GM18861 (cell line): ENCODE measurements at regions not wholly inside any gene's neighbourhood (a gene's known extent, or its start where the extent isn't known, plus 50 kb on each side); places are given as distances from the start of the nearest gene placed in this dataset.

ENCODE experiments used
- ATAC-seq: cut with Tn5 transposase; IDR thresholded peaks from one replicate; pipeline ENCODE4 v1.9.1; 2021; ENCODE audit not compliant: unreplicated experiment

DNA sequence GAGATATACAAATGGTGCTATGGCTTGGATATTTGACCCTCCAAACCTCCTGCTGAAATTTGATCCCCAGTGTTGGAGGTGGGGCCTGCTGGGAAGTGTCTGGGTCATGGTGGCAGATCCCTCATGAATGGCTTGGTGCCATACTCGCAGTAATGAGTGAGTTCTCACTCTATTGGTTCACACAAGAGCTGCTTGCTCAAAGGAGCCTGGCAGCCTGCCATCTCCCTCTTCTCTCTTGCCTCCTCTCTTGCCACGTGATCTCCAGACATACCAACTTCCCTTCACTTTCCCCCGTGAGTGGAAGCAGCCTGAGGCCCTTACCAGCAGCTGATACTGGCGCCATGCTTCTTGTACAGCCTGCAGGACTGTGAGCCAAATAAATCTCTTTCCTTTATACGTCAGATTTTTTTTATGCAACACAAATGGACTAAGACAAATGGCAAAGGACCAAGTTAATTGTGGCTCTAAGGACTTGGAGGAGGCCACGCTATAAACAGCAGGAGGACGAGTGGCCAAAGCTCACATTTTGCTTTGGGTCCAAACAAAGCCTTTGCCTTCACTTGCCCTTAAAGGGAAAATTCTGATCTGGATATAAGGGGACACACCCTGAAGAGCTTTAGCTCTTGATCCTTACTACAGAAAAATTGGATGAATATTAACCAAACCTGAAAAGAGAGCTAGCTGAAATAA is 214.7 kb downstream of the SS18 start:
- ATAC-seq = no peak

GRCh38 chr18:25873833-25874232 is 216.6 kb downstream of the SS18 start:
- no peak for ATAC-seq

GRCh38 chr18:25866331-25866730 is 224.1 kb downstream of the SS18 start:
- no peak for ATAC-seq

DNA sequence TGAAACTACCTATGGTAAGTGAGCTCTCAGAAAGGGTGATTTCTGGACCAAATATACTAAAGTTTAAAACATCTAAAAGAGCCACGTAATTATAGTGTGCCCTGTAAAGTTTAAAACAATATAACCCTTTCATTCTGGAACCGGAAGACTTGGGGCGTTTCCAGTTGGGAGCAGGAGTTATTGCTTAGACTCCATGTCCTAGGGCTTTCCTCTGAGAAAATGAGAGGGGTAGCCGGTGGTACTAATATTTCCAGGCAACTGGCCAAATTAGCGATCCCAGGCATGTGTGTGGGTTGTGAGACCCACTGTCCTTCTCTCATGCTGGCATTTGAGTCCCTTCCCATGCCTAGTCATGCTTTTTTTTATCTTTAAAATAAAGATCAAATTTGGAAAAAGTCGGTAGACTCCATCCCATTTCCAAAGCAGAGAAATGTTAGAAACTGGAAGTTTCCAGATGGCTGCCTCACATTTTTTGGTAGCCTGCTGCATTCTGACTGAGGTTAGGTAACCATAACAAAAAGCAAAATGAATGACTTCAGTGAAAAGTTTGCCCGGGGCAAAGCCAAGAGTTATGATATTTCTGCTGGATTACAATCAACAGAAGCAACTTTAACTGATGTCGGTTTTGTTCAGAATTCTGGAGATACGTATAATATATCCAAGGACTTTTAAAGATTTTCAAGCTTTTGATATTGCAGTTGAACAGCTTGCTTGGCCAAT is 227.4 kb downstream of the SS18 start:
- ATAC-seq = no peak

GRCh38 chr18:25853691-25854433 is 236.6 kb downstream of the SS18 start:
- no peak for ATAC-seq

- no peak for ATAC-seq
Measured at GRCh38 chr18:25843791-25844190, 246.6 kb downstream of the SS18 start.

- no peak for ATAC-seq
Measured at GRCh38 chr18:25842665-25843064, 247.7 kb downstream of the SS18 start.

- ATAC-seq = no peak
Measured at GRCh38 chr18:25834061-25834460, 256.4 kb downstream of the SS18 start.

GRCh38 chr18:25832001-25832604 is 258.3 kb downstream of the SS18 start:
- peak; percentile 55 for ATAC-seq

DNA sequence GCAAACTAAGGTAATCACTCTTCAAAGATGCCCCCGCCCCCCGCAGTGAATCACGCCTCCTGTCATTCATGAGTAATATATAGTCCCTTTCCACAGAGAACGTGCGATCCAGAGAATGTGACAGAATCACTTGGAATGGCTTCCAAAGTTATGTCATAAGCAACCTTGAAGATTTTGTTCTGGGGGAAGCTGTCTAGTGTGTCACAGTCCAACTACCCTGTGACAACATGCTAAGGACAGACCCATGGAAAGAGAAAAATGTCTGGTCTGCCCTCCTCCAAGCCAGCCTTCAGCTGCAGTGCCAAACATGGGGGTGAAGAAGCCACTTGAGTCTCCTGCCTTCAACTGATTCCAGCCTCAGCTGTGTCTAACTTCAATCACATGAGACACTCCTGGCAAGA is 259.1 kb downstream of the SS18 start:
- ATAC-seq = no peak

GRCh38 chr18:25830787-25831186 is 259.6 kb downstream of the SS18 start:
- ATAC-seq = no peak

- ATAC-seq = no peak
Measured at GRCh38 chr18:25827961-25828561, 262.4 kb downstream of the SS18 start.

DNA sequence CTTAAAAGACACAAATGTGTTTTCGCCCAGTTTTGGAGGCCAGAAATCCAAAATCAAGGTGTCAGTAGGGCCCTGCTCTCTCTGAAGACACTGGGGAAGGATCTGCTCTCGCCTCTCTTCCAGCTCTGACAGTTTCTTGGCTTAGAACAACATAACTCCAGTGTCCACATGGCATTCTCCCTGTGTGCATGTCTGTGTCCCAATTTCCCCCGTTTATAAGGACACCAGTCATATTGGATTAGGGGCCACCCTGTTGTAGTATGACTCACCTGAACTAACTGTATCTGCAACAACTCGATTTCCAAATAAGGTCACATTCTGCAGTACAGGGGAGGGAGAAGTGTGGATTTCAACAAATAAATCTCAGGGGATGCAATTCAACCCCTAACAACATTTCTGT is 263.2 kb downstream of the SS18 start:
- ATAC-seq = no peak

DNA sequence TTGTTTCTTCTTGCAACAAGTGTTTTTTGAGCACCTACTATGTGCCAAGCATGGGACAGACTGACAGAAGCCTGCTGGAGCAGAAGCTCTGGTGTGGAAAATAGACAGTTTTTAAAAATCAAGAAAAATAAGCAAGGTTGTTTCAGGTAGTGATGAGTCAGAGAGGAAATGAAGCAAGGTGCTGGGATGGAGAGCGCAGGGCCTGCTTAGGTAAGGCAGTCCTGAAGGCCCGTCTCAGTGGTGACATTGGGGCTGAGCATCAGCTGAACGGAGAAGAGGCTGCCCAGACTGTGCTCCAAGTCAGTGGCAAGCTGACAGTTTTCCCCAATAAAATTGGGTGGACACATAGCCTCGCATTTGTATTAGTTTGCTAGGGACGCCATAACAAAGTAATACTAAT is 263.6 kb downstream of the SS18 start:
- no peak for ATAC-seq

GRCh38 chr18:25825979-25826776 is 264.2 kb downstream of the SS18 start:
- no peak for ATAC-seq

DNA sequence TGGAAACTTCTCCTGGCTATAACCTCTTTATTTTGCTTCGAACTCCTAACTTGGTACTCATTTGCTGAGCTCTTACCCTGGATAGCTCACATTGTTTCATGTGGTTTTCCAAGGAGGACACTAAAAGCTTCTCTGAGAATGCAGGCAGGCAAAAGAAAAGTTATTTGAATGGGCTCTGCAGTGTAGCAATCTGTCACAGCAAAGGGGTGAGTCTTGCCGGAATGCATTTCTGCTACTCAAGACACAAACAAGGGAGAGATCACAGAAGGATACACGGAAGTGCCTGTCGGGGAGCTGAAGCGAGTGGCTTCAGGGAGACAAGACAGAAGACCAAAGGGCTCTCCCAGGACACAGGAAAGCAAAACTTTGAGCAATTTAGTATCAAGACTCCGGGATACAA is 265.4 kb downstream of the SS18 start:
- ATAC-seq = no peak

DNA sequence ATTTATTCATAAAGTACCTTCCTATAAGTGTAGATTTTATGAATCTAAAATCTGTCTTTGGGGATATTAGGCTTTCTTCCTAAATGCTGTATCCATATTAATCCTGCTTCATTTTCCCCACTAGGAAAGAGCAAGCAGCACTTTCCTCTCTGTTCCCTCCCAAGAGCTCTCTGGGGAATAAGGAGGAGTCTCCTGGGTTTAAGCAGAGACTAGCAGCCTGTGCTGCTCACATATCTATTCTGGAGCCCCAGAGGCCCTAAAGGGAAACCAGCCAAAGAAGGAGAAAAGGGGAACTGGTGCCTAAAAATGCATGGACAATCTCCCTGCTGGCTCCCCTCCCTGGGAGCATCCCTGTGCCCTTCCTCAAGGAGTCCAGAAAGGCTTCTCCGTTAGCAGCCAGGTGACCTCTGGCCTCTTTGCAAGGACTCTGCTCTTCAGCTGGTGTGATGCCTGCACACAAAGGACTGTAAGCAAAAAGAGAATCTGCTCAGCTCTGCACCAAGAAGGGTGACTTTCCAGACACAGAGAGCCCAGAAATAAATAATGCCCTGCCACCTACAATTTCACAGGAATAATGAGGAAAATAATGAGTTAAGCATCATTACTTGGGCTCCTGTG is 270.6 kb downstream of the SS18 start:
- no peak for ATAC-seq

- no peak for ATAC-seq
Measured at GRCh38 chr18:25818505-25818904, 271.9 kb downstream of the SS18 start.

DNA sequence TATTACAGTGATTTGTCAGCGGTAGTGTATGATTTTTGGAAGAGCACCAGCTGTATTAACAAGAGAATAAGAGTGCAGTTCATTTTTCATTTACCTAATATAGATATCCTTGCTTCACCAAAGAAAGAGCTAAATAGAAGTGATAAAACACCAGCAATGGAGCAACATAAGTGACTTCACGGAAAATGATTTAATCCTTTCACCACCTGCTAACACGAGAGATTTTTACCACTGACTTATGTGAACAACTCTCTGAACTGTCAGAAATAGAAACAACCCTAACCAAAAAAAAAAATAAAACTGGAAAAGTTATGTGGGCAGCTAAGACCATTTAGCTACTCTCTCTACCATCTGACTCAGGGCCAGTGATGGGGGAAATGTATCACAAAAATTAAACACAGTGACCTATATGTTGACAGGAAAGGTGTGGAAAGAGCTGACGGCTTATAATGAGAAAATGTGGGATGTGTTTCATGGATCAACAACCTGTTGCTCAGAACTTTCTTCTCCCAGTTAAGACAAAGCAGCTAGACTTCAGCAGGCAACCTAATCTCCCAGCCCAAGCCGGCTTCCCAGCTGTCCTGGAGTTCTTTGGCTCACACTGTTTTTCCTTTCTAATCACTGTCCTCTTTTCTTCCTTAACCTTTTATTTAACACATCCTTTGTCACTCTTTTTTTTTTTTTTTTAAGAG is 272.7 kb downstream of the SS18 start:
- no peak for ATAC-seq
